ENCODE measurements at regions not wholly inside any gene's neighbourhood (a gene's known extent, or its start where the extent isn't known, plus 50 kb on each side); places are given as distances from the start of the nearest gene placed in this dataset.

GRCh38 chr9:81076131-81076530 lies 613.2 kb downstream of the TLE1 start:
- H3K4me1 ChIP-seq (replicated peaks in 1 of 2): no peaks in the 10 kb centered on the region
- H3K4me3 ChIP-seq: no peak overlapping the region
- no peaks in the 10 kb centered on the region for H3K9me3 ChIP-seq (replicated peaks in 1 of 3)
- no peak for DNase-seq
- WGBS, 4 donors: 74 to 81% (median 76%) methylated on average over 2 of the region's 2 CpGs
- H3K27ac ChIP-seq: no peak overlapping the region
- intact Hi-C loops (cut with DNase I): no loop called here
- no peaks in the 10 kb centered on the region for H3K27me3 ChIP-seq
- no peaks in the 10 kb centered on the region for H3K36me3 ChIP-seq (replicated peaks in 1 of 2)
- TF ChIP-seq CTCF (IDR thresholded peaks at IDR 0.05): no peak
- TF ChIP-seq POLR2A (IDR thresholded peaks at IDR 0.05): no peak

- WGBS, 4 donors: 71 to 90% (median 83%) methylated on average over 4 of the region's 4 CpGs
- intact Hi-C loops (cut with DNase I): no loop called here
- no peaks in the 10 kb centered on the region for H3K9me3 ChIP-seq (replicated peaks in 1 of 3)
- H3K27ac ChIP-seq: no peak overlapping the region
- H3K36me3 ChIP-seq (replicated peaks in 1 of 2): no peaks in the 10 kb centered on the region
- H3K4me3 ChIP-seq: no peak overlapping the region
- no peaks in the 10 kb centered on the region for H3K4me1 ChIP-seq (replicated peaks in 1 of 2)
- no peak for DNase-seq
- H3K27me3 ChIP-seq: no peaks in the 10 kb centered on the region
- TF ChIP-seq POLR2A (IDR thresholded peaks at IDR 0.05) (no peak), CTCF (IDR thresholded peaks at IDR 0.05) (no peak)
Observed at GRCh38 chr9:81074221-81074620, 615.1 kb downstream of the TLE1 start.

- 79 to 82% (median 81%) methylated on average over 4 of the region's 4 CpGs for WGBS, 4 donors
- intact Hi-C loops (cut with DNase I): no loop called here
- TF ChIP-seq CTCF (IDR thresholded peaks at IDR 0.05): no peak
- TF ChIP-seq POLR2A (IDR thresholded peaks at IDR 0.05): no peak
- H3K4me3 ChIP-seq: no peak overlapping the region
- DNase-seq: no peak
- H3K36me3 ChIP-seq (replicated peaks in 1 of 2): no peaks in the 10 kb centered on the region
- no peak overlapping the region for H3K27ac ChIP-seq
- H3K9me3 ChIP-seq (replicated peaks in 1 of 3): no peaks in the 10 kb centered on the region
- H3K4me1 ChIP-seq (replicated peaks in 1 of 2): no peaks in the 10 kb centered on the region
- H3K27me3 ChIP-seq: no peaks in the 10 kb centered on the region
Observed at GRCh38 chr9:81073821-81074220, 615.5 kb downstream of the TLE1 start.

- no peak for TF ChIP-seq CTCF (IDR thresholded peaks at IDR 0.05)
- no peak for TF ChIP-seq POLR2A (IDR thresholded peaks at IDR 0.05)
- no peaks in the 10 kb centered on the region for H3K4me1 ChIP-seq (replicated peaks in 1 of 2)
- no peaks in the 10 kb centered on the region for H3K36me3 ChIP-seq (replicated peaks in 1 of 2)
- H3K4me3 ChIP-seq: no peak overlapping the region
- WGBS, 4 donors: 83 to 93% (median 90%) methylated on average over 2 of the region's 2 CpGs
- H3K27me3 ChIP-seq: no peaks in the 10 kb centered on the region
- DNase-seq: no peak
- H3K9me3 ChIP-seq (replicated peaks in 1 of 3): no peaks in the 10 kb centered on the region
- intact Hi-C loops (cut with DNase I): no loop called here
- no peak overlapping the region for H3K27ac ChIP-seq
Observed at GRCh38 chr9:81072758-81073157, 616.6 kb downstream of the TLE1 start.

Data from adrenal gland (tissue), 9 donors.